NCI-H2029 (cell line): ENCODE measurements at regions not wholly inside any gene's neighbourhood (a gene's known extent, or its start where the extent isn't known, plus 50 kb on each side); places are given as distances from the start of the nearest gene placed in this dataset.

ENCODE experiments used
- DNase-seq: peaks from one replicate; lab custom pipeline; 2025; lab: John Stamatoyannopoulos, UW

DNA sequence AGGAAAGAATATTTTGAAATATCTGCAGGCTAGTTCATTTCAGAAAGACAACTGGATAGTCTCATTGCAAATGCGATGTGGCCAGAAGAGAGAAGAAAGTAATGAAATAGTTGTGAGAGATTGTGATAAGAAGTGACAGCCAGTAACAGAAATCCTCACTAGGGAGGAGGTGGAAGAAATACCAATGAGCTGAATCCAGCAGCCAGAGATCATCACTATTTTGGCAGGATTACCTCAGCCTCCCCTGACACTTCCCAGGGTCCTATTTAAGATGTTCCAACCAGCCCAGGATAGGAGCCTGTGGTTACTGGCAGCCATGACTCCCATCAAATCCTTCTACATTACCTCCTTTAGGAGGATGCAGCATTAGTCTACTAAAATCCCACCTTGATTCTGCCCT, 76.7 kb upstream of the ARHGAP24 start:
- DNase-seq, result no peak

DNA sequence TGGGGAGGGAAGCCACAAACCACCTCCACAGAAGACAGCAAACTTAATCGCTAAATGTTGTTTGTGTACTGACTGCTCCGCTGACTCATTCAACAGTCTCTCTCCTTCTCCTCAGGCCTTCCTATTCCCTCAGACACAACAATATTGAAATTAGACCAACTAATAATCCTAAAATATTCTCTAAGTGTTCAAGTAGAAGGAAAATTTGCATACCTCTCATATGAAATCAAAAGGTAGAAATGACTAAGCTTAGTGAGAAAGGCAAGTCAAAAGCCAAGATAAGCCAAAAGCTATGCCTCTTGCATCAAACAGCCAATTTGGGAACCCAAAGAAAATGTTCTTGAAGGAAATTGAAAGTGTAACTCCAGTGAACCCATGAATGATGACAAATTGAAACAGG, 75.7 kb upstream of the ARHGAP24 start:
- no peak for DNase-seq

DNA sequence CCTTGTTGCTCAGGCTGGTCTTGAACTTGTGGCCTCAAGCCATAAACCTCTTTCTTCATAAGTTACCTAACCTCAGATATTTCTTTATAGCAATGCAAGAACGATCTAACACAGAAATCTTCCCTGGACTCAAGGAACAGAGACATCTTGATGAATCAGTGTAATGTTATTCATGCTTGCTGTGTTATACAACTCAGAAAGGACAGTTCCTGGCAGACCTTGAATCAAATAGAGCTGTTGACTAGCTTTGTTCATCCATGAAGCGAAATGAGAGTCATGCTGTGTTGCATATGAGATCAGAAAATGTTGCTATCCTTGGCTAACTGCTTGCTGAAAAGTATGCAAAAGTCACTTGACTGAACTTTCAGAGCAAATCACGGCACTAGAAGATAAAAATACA, 72.6 kb upstream of the ARHGAP24 start:
- DNase-seq, result no peak

- no peak for DNase-seq
These were observed 68.8 kb upstream of the ARHGAP24 start for GRCh38 chr4:85406185-85406584.

- DNase-seq, result no peak
These were observed 67.4 kb upstream of the ARHGAP24 start for GRCh38 chr4:85407546-85407945.

- DNase-seq, result no peak
These were observed 66.6 kb upstream of the ARHGAP24 start for GRCh38 chr4:85408301-85408700.

- DNase-seq, result no peak
These were observed 65.7 kb upstream of the ARHGAP24 start for GRCh38 chr4:85409251-85409650.

DNA sequence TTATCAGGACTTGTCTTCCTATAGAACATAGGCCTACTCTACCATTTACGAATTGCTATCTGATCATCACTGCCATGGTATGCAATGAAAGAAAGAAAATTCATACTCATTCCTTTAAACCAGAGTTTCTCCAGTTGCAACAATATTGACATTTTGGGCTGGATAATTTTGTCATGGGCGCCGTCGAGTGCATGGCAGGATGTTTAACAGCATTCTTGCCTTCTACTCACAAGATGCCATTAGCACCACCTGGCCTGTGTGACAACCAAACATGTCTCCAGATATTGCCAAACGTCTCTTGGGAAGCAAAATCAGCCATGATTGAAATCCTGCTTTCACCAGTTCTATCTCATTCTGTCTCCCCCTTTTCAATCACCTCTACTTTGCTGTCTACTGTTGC, 63.6 kb upstream of the ARHGAP24 start:
- no peak for DNase-seq

DNA sequence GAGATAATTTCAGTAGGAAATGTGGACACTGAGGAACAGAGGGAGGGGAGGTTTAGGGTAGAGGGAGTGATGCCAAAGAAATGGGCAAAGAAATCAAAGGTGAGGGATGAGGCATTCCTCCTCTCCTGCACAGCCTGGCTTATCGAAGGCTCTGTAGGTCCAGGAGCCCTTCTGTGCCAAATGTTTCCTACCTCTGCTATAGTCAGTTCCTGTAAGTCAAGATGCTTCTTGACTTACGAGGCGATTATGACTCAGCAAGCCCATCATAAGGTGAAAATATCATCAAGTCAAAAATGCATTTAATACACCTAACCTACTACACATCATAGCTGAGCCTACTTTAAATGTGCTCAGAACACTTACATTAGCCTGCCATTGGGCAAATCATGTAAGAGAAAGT, 60.0 kb upstream of the ARHGAP24 start:
- no peak for DNase-seq

DNA sequence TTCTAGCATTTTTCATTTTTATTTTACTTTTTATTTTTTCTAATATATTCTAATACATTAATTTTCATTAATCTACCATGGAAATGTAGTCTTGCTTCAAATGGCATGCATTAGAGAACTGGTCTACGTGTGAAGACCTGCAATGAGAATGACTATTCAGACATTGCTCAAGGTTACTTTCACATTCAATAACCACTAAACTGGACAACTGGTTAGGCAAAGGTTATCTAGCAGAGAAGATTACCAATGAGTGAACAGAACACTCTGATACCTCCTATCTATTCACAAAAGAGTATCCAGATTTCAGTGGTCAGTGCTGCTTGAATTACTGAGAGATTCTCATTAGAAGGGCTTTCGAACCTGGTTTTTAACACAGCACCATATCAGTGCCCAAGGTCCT, 58.9 kb upstream of the ARHGAP24 start:
- DNase-seq, result no peak

DNA sequence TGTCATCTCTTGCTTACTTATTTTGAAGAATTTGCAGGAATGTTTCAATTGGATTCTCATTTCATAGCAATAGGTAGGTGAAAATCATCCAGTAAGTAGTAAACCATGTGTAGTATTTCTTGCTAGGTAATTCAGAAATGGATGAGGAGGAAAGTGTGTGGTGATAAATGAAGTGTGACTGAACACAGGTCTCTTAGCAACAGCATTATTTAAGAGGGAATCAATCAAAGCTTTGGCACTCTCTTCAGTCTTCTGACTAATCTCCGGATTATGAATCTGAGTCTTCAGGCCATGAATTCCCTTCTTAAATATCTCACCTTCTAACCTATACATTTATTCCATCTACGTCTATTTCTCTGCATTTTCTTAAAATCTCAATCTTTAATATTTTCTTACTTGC, 55.8 kb upstream of the ARHGAP24 start:
- DNase-seq, result no peak

GRCh38 chr4:85420831-85421230, 54.1 kb upstream of the ARHGAP24 start:
- DNase-seq, result no peak

- no peak for DNase-seq
These were observed 51.5 kb upstream of the ARHGAP24 start for GRCh38 chr4:85423431-85423830.
